CD4-positive, alpha-beta T cell (primary cell): ENCODE measurements at regions not wholly inside any gene's neighbourhood (a gene's known extent, or its start where the extent isn't known, plus 50 kb on each side); places are given as distances from the start of the nearest gene placed in this dataset.

Source experiments
- ATAC-seq: fragments of 200-7000 bp; cut with Tn5 transposase; one replicate; pipeline ENCODE4 v1.10.0; 2022; ENCODE audit warnings: mild to moderate bottlenecking; ENCODE audit not compliant: poor library complexity
- CTCF ChIA-PET: fragments of 350-600 bp; sonication (Branson Sonifier 250); formaldehyde crosslinking; loops from one replicate; lab custom pipeline; 2021; ENCODE audit warnings: antibody characterized with exemption, inconsistent platforms; lab: Charles Lee
- POLR2A ChIA-PET: fragments of 350-600 bp; sonication (Branson Sonifier 250); formaldehyde crosslinking; loops from one replicate; lab custom pipeline; 2021; ENCODE audit warnings: antibody characterized with exemption, inconsistent platforms; lab: Charles Lee
- DNase-seq, 14 experiments: peaks; one replicate each; pipeline ENCODE4 v3.0.0-alpha.2; 2013 to 2020; ENCODE audit warnings: mixed read lengths in 2 of 14
- H3K27ac ChIP-seq, 2 donors: one replicate each; pipeline versions ENCODE4 v1.5.1 to v1.7.0; 2013; ENCODE audit warnings: low read length in 2 of 2, low read depth in 1 of 2, mild to moderate bottlenecking in 1 of 2
- H3K27me3 ChIP-seq, 2 experiments: 1 replicate in 1 of 2; 2 replicates in 1 of 2; pipeline versions ENCODE4 v1.6.1 to v1.7.0; 2013; ENCODE audit warnings: low read length in 2 of 2, control low read depth in 1 of 2, mild to moderate bottlenecking in 1 of 2, moderate library complexity in 1 of 2; ENCODE audit not compliant: insufficient read depth in 2 of 2, control insufficient read depth in 1 of 2
- H3K36me3 ChIP-seq: one replicate; pipeline ENCODE4 v1.6.1; 2013; ENCODE audit warnings: low read length, control low read depth; ENCODE audit not compliant: insufficient read depth
- H3K4me1 ChIP-seq: one replicate; pipeline ENCODE4 v1.6.1; 2013; ENCODE audit warnings: low read length, control low read depth; ENCODE audit not compliant: insufficient read depth
- H3K4me3 ChIP-seq: one replicate; pipeline ENCODE4 v1.5.1; 2013; ENCODE audit warnings: mild to moderate bottlenecking, low read length, moderate library complexity
- H3K9me3 ChIP-seq, 2 experiments: 1 replicate in 1 of 2; 2 replicates in 1 of 2; pipeline versions ENCODE4 v1.6.1 to v1.7.0; 2013; ENCODE audit warnings: low read length in 2 of 2, mild to moderate bottlenecking in 2 of 2, control low read depth in 1 of 2, moderate library complexity in 1 of 2; ENCODE audit not compliant: control insufficient read depth in 1 of 2, insufficient read depth in 1 of 2
- H3K27ac Mint-ChIP-seq: one replicate; pipeline ENCODE4 v1.8.0; 2020; ENCODE audit warnings: mixed read lengths
- H3K27me3 Mint-ChIP-seq: one replicate; pipeline ENCODE4 v1.8.0; 2021; ENCODE audit warnings: mixed read lengths
- H3K36me3 Mint-ChIP-seq: one replicate; pipeline ENCODE4 v1.8.0; 2021; ENCODE audit warnings: low read depth, mixed read lengths
- H3K4me1 Mint-ChIP-seq: one replicate; pipeline ENCODE4 v1.8.0; 2021; ENCODE audit warnings: low read depth, mixed read lengths
- H3K4me3 Mint-ChIP-seq: one replicate; pipeline ENCODE4 v1.8.0; 2020; ENCODE audit warnings: mild to moderate bottlenecking, mixed read lengths
- H3K9me3 Mint-ChIP-seq: one replicate; pipeline ENCODE4 v1.8.0; 2020; ENCODE audit warnings: mixed read lengths
- intact Hi-C, 2 experiments: fragments of 100-400 bp; cut with DNase I in 1 of 2; cut with micrococcal nuclease in 1 of 2; formaldehyde crosslinking; loops; one replicate each; pipeline versions ENCODE4 v1.15.1 to v1.9.0; 2023 to 2025; cut with DNase I, micrococcal nuclease
- TF ChIP-seq, protein P1 (sequence below): fragments of 200-600 bp; IDR thresholded peaks from one replicate; pipeline ENCODE4 v1.8.0; 2022; ENCODE audit warnings: antibody characterized with exemption, mild to moderate bottlenecking

DNA sequence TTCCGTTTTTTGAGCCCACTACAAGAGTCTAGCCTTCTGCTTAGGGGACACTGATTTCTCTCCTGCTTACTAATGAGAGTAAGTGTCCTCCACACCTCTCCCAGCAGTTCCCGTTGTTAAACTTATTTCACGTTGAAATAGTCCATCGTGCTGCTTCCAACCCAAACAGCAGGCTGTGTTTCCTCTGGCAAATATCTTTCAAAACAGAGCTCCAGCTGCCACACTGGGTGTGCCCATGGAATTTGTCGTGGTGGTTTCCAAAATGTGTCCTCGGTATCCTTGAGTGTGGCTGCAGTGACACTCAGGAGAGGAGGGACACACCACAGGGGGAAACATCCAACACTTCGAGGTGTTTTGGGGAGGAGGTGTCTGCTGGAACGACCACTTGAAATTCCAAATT lies 176.5 kb upstream of the RALGAPA2 start:
- POLR2A ChIA-PET = no interaction called here
- TF ChIP-seq, protein P1, sequence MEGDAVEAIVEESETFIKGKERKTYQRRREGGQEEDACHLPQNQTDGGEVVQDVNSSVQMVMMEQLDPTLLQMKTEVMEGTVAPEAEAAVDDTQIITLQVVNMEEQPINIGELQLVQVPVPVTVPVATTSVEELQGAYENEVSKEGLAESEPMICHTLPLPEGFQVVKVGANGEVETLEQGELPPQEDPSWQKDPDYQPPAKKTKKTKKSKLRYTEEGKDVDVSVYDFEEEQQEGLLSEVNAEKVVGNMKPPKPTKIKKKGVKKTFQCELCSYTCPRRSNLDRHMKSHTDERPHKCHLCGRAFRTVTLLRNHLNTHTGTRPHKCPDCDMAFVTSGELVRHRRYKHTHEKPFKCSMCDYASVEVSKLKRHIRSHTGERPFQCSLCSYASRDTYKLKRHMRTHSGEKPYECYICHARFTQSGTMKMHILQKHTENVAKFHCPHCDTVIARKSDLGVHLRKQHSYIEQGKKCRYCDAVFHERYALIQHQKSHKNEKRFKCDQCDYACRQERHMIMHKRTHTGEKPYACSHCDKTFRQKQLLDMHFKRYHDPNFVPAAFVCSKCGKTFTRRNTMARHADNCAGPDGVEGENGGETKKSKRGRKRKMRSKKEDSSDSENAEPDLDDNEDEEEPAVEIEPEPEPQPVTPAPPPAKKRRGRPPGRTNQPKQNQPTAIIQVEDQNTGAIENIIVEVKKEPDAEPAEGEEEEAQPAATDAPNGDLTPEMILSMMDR = no peak
- CTCF ChIA-PET = no interaction called here
- Histone ChIP-seq H3K4me3 (no peak overlapping the region), H3K4me1 (no peaks in the 10 kb centered on the region), H3K27me3 (peaks cover 0 to 4% of the 10 kb centered on the region in 2 experiments), H3K27ac (no peak overlapping the region), H3K36me3 (no peaks in the 10 kb centered on the region), H3K9me3 (no peaks in the 10 kb centered on the region)
- peaks cover 36% of the 10 kb centered on the region for H3K27me3 Mint-ChIP-seq
- intact Hi-C loops = no loop called here
- ATAC-seq = no peak
- no peak overlapping the region for H3K27ac Mint-ChIP-seq
- no peaks in the 10 kb centered on the region for H3K36me3 Mint-ChIP-seq
- H3K9me3 Mint-ChIP-seq = no peaks in the 10 kb centered on the region
- DNase-seq = no peak
- H3K4me3 Mint-ChIP-seq = no peak overlapping the region
- no peaks in the 10 kb centered on the region for H3K4me1 Mint-ChIP-seq

DNA sequence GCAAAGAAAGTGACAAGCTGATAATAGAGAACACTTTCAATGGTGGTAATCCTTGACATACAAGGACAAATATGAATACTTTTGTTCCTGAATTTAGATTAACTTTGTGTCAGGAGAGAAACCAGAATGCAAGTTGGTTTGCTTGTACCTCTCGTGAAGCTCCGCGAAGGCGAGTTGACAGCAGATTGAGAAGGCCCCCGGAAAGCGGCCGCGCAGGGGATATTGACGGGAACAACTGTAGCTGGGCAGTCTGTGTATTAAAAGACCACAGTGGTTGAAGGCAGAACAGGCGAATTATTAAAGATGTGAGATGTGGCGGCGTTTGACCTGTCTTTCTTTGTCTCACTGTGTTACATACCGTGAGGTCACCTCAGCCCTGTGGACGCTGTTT lies 175.8 kb upstream of the RALGAPA2 start:
- Histone ChIP-seq H3K36me3 (no peaks in the 10 kb centered on the region), H3K27ac (no peak overlapping the region), H3K27me3 (peaks cover 0 to 4% of the 10 kb centered on the region in 2 experiments), H3K4me3 (no peak overlapping the region), H3K4me1 (no peaks in the 10 kb centered on the region), H3K9me3 (no peaks in the 10 kb centered on the region)
- no peak for DNase-seq
- Mint-ChIP-seq H3K4me1 (no peaks in the 10 kb centered on the region), H3K36me3 (no peaks in the 10 kb centered on the region), H3K27me3 (peaks cover 36% of the 10 kb centered on the region), H3K27ac (no peak overlapping the region), H3K9me3 (no peaks in the 10 kb centered on the region), H3K4me3 (no peak overlapping the region)
- CTCF ChIA-PET = no interaction called here
- TF ChIP-seq, protein P1 = no peak
- POLR2A ChIA-PET = no interaction called here
- intact Hi-C loops = no loop called here
- no peak for ATAC-seq

DNA sequence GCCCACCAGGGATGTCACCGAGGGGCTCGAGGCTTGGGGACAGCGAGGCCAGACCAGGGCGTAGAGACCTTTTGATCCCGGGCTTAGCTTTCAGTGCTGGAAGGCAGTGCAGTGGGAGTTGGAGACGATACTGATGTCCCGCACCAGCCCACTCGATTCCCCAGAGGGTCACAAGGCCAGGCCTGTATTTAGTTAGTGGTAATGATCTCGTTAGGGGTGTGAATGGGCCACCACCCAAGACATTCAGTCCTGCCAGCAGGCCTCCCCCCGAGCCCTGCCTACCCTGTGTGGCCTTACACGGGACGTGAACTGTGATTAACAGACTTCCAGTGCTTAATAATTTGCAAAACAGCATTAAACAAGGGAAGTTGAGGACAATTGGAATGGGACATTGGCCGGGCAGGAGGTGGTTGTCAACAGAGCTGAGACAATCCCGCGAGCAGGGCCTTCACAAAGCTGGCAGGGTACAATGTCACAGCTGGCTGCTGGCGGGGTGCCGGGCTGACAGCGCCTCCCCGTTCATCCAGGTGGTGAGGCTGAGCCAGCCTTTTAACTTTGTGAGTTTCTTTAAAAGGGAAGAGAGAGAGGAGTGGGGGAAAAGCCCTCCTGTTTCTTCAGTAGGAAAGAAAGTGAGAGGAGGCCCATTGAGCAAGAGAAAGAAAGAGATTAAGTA lies 175.3 kb upstream of the RALGAPA2 start:
- H3K36me3 ChIP-seq = no peaks in the 10 kb centered on the region
- no peak overlapping the region for H3K4me3 ChIP-seq
- ChIA-PET POLR2A (no interaction called here), CTCF (no interaction called here)
- intact Hi-C loops = no loop called here
- TF ChIP-seq, protein P1 = no peak
- Mint-ChIP-seq H3K36me3 (no peaks in the 10 kb centered on the region), H3K9me3 (no peaks in the 10 kb centered on the region), H3K4me3 (no peak overlapping the region), H3K27me3 (peaks cover 36% of the 10 kb centered on the region), H3K4me1 (no peaks in the 10 kb centered on the region), H3K27ac (no peak overlapping the region)
- no peaks in the 10 kb centered on the region for H3K9me3 ChIP-seq
- ATAC-seq (no peak), DNase-seq (no peak)
- peaks cover 0 to 4% of the 10 kb centered on the region in 2 experiments for H3K27me3 ChIP-seq
- no peaks in the 10 kb centered on the region for H3K4me1 ChIP-seq
- H3K27ac ChIP-seq = no peak overlapping the region
